H9 (cell line): ENCODE measurements at regions not wholly inside any gene's neighbourhood (a gene's known extent, or its start where the extent isn't known, plus 50 kb on each side); places are given as distances from the start of the nearest gene placed in this dataset.

Experiments
- DNase-seq: peaks from one replicate; pipeline ENCODE4 v3.0.0-alpha.2; 2017
- H2AFZ ChIP-seq: one replicate; pipeline ENCODE4 v1.6.1; 2013; ENCODE audit warnings: mild to moderate bottlenecking, low read length, control low read depth, moderate library complexity
- H2AK5ac ChIP-seq: 2 replicates; pipeline ENCODE4 v1.6.1; 2013; ENCODE audit warnings: low read length, control low read depth, mixed read lengths; ENCODE audit not compliant: insufficient read length
- H2BK120ac ChIP-seq: one replicate; pipeline ENCODE4 v1.6.1; 2013; ENCODE audit warnings: low read depth, mild to moderate bottlenecking, low read length, control low read depth, inconsistent platforms; ENCODE audit not compliant: poor library complexity, severe bottlenecking
- H2BK12ac ChIP-seq: 2 replicates; pipeline ENCODE4 v1.6.1; 2013; ENCODE audit warnings: low read length, control low read depth, mixed read lengths, low read depth; ENCODE audit not compliant: insufficient read length
- H2BK15ac ChIP-seq: 2 replicates; pipeline ENCODE4 v1.6.1; 2013; ENCODE audit warnings: low read depth, low read length, control low read depth
- H2BK20ac ChIP-seq: one replicate; pipeline ENCODE4 v1.6.1; 2013; ENCODE audit warnings: low read depth, mild to moderate bottlenecking, low read length, control low read depth, inconsistent platforms; ENCODE audit not compliant: poor library complexity, severe bottlenecking
- H2BK5ac ChIP-seq: 2 replicates; pipeline ENCODE4 v1.6.1; 2013; ENCODE audit warnings: low read length, control low read depth, mixed read lengths; ENCODE audit not compliant: insufficient read length
- H3K14ac ChIP-seq: 2 replicates; pipeline ENCODE4 v1.6.1; 2013; ENCODE audit warnings: low read length, control low read depth; ENCODE audit not compliant: insufficient read depth
- H3K18ac ChIP-seq: 2 replicates; pipeline ENCODE4 v1.6.1; 2013; ENCODE audit warnings: low read depth, mild to moderate bottlenecking, mixed read lengths, low read length, control low read depth; ENCODE audit not compliant: insufficient read length
- H3K23ac ChIP-seq: 2 replicates; pipeline ENCODE4 v1.6.1; 2013; ENCODE audit warnings: low read length, control low read depth, mixed read lengths, low read depth; ENCODE audit not compliant: insufficient read length
- H3K23me2 ChIP-seq: 2 replicates; pipeline ENCODE4 v1.6.1; 2013; ENCODE audit warnings: low read depth, mild to moderate bottlenecking, mixed read lengths, low read length, control low read depth; ENCODE audit not compliant: insufficient read length, poor library complexity, severe bottlenecking
- H3K27ac ChIP-seq: 2 replicates; pipeline ENCODE4 v1.5.1; 2013; ENCODE audit warnings: low read length, control low read depth, mixed read lengths, low read depth; ENCODE audit not compliant: insufficient read length
- H3K27me3 ChIP-seq: 2 replicates; pipeline ENCODE4 v1.6.1; 2013; ENCODE audit warnings: low read length, control low read depth, inconsistent platforms; ENCODE audit not compliant: insufficient read depth
- H3K4ac ChIP-seq: 2 replicates; pipeline ENCODE4 v1.6.1; 2013; ENCODE audit warnings: low read depth, mild to moderate bottlenecking, control low read depth, inconsistent platforms, low read length, moderate library complexity
- H3K4me1 ChIP-seq: 2 replicates; pipeline ENCODE4 v1.6.1; 2013; ENCODE audit warnings: low read length, control low read depth, inconsistent platforms; ENCODE audit not compliant: insufficient read depth
- H3K4me2 ChIP-seq: 2 replicates; pipeline ENCODE4 v1.6.1; 2013; ENCODE audit warnings: low read length, control low read depth, mixed read lengths; ENCODE audit not compliant: insufficient read length, insufficient read depth
- H3K56ac ChIP-seq: 2 replicates; pipeline ENCODE4 v1.6.1; 2013; ENCODE audit warnings: low read depth, mild to moderate bottlenecking, mixed read lengths, low read length, control low read depth; ENCODE audit not compliant: insufficient read length
- H3K79me1 ChIP-seq: 2 replicates; pipeline ENCODE4 v1.6.1; 2013; ENCODE audit warnings: low read depth, mild to moderate bottlenecking, moderate library complexity, low read length, control low read depth, inconsistent platforms; ENCODE audit not compliant: insufficient read depth, poor library complexity, severe bottlenecking
- H3K79me2 ChIP-seq: 2 replicates; pipeline ENCODE4 v1.6.1; 2013; ENCODE audit warnings: low read length, control low read depth, inconsistent platforms; ENCODE audit not compliant: insufficient read depth
- H3K9ac ChIP-seq: 2 replicates; pipeline ENCODE4 v1.6.1; 2013; ENCODE audit warnings: low read length, control low read depth, mixed read lengths; ENCODE audit not compliant: insufficient read length; ENCODE audit errors: extremely low read depth
- H3K9me3 ChIP-seq: one replicate; pipeline ENCODE4 v1.6.1; 2013; ENCODE audit warnings: low read depth, low read length, inconsistent platforms; ENCODE audit not compliant: control insufficient read depth
- H3T11ph ChIP-seq: one replicate; pipeline ENCODE4 v1.6.1; 2013; ENCODE audit warnings: mild to moderate bottlenecking, low read length, control low read depth, inconsistent platforms
- H4K20me1 ChIP-seq: one replicate; pipeline ENCODE4 v1.6.1; 2013; ENCODE audit not compliant: control insufficient read depth, insufficient read length, insufficient read depth
- H4K5ac ChIP-seq: 2 replicates; pipeline ENCODE4 v1.6.1; 2013; ENCODE audit warnings: low read depth, mild to moderate bottlenecking, mixed read lengths, low read length, control low read depth; ENCODE audit not compliant: insufficient read length
- H4K8ac ChIP-seq: replicated peaks from 2 replicates; pipeline ENCODE4 v1.6.1; 2013; ENCODE audit warnings: low read length, control low read depth, mixed read lengths, low read depth; ENCODE audit not compliant: insufficient read length
- H4K91ac ChIP-seq: 2 replicates; pipeline ENCODE4 v1.6.1; 2013; ENCODE audit warnings: low read depth, mild to moderate bottlenecking, moderate library complexity, mixed read lengths, low read length, control low read depth; ENCODE audit not compliant: insufficient read length
- H3K27ac Mint-ChIP-seq, 3 experiments: 2 replicates in 2 of 3; 3 replicates in 1 of 3; pipeline ENCODE4 v1.8.0; 2020 to 2021; ENCODE audit warnings: mixed read lengths in 3 of 3, mild to moderate bottlenecking in 1 of 3, moderate library complexity in 1 of 3
- H3K27me3 Mint-ChIP-seq: 2 replicates; pipeline ENCODE4 v1.8.0; 2021; ENCODE audit warnings: low read depth, mild to moderate bottlenecking, moderate library complexity, mixed read lengths
- H3K36me3 Mint-ChIP-seq, 3 experiments: 2 replicates in 2 of 3; 3 replicates in 1 of 3; pipeline ENCODE4 v1.8.0; 2020 to 2021; ENCODE audit warnings: low read depth in 3 of 3, mixed read lengths in 3 of 3; ENCODE audit not compliant: insufficient read depth in 1 of 3
- H3K4me1 Mint-ChIP-seq, 2 experiments: 2 replicates each; pipeline ENCODE4 v1.8.0; 2020; ENCODE audit warnings: mixed read lengths in 2 of 2
- H3K4me3 Mint-ChIP-seq, 2 experiments: 2 replicates in 1 of 2; 3 replicates in 1 of 2; pipeline ENCODE4 v1.8.0; 2020 to 2021; ENCODE audit warnings: mild to moderate bottlenecking in 2 of 2, mixed read lengths in 2 of 2, moderate library complexity in 1 of 2
- H3K9me3 Mint-ChIP-seq, 2 experiments: 2 replicates in 1 of 2; 3 replicates in 1 of 2; pipeline ENCODE4 v1.8.0; 2020; ENCODE audit warnings: mild to moderate bottlenecking in 2 of 2, mixed read lengths in 2 of 2, moderate library complexity in 1 of 2
- WGBS: extraction: QIAGEN DNeasy Blood & Tissue Kit; methylation state at CpG from one replicate; pipeline ENCODE4 v1.1.7; 2013; ENCODE audit warnings: missing lambda C conversion rate, low lambda C conversion rate, mixed read lengths; ENCODE audit not compliant: insufficient read length; ENCODE audit errors: extremely low coverage; 5-methylcytosine and 5-hydroxymethylcytosine counted together
- TF ChIP-seq, protein P1 (sequence below): fragments of 200-600 bp; sonication (generic); conservative IDR thresholded peaks from 3 replicates; pipeline ENCODE4 v1.8.0; 2021; ENCODE audit warnings: antibody characterized with exemption, mild to moderate bottlenecking

DNA sequence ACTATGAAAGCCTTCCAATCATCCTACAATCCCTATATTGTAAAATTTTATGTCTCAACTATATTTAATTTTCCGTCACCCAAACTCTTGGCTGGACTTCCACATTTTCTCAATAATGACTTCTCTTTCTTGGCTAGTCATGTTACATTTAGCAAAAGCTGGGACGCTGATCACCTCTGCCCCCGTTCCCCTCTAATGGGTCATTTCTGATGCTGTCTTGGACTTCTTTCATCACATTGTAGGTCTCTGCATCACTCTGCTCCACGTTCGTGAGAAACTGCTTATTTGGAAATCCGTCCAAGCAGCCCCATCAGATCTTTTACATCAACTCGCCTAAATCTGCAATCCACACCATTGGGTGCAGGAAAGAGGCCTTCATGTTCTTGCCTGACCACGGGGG lies 203.8 kb downstream of the MYLK4 start:
- Mint-ChIP-seq H3K27ac (no peak overlapping the region), H3K27me3 (peaks cover 3% of the 10 kb centered on the region), H3K9me3 (peaks cover 8 to 14% of the 10 kb centered on the region in 2 experiments), H3K4me3 (no peak overlapping the region), H3K36me3 (peaks cover 0 to 10% (median 3%) of the 10 kb centered on the region in 3 experiments; a peak in 2 of 7 replicates), H3K4me1 (no peaks in the 10 kb centered on the region)
- no peak overlapping the region for H4K5ac ChIP-seq
- H3K23ac ChIP-seq = no peak overlapping the region
- no peak overlapping the region for H3T11ph ChIP-seq
- no peaks in the 10 kb centered on the region for H4K20me1 ChIP-seq
- no peak overlapping the region for H3K56ac ChIP-seq
- no peak overlapping the region for H3K27ac ChIP-seq
- H2AFZ ChIP-seq = no peak overlapping the region
- no peak overlapping the region for H3K9ac ChIP-seq
- H3K9me3 ChIP-seq = peaks cover 9% of the 10 kb centered on the region
- no peaks in the 10 kb centered on the region for H3K23me2 ChIP-seq
- TF ChIP-seq, protein P1, sequence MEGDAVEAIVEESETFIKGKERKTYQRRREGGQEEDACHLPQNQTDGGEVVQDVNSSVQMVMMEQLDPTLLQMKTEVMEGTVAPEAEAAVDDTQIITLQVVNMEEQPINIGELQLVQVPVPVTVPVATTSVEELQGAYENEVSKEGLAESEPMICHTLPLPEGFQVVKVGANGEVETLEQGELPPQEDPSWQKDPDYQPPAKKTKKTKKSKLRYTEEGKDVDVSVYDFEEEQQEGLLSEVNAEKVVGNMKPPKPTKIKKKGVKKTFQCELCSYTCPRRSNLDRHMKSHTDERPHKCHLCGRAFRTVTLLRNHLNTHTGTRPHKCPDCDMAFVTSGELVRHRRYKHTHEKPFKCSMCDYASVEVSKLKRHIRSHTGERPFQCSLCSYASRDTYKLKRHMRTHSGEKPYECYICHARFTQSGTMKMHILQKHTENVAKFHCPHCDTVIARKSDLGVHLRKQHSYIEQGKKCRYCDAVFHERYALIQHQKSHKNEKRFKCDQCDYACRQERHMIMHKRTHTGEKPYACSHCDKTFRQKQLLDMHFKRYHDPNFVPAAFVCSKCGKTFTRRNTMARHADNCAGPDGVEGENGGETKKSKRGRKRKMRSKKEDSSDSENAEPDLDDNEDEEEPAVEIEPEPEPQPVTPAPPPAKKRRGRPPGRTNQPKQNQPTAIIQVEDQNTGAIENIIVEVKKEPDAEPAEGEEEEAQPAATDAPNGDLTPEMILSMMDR = no peak
- no peak overlapping the region for H3K14ac ChIP-seq
- no CpG with 5 or more reads among the region's 8 CpGs for WGBS
- no peak overlapping the region for H3K4ac ChIP-seq
- H3K27me3 ChIP-seq = no peaks in the 10 kb centered on the region
- no peaks in the 10 kb centered on the region for H3K79me2 ChIP-seq
- H3K79me1 ChIP-seq = no peaks in the 10 kb centered on the region
- no peak overlapping the region for H2BK20ac ChIP-seq
- H2BK15ac ChIP-seq = no peak overlapping the region
- no peak overlapping the region for H2BK5ac ChIP-seq
- H3K4me1 ChIP-seq = no peaks in the 10 kb centered on the region
- H4K8ac ChIP-seq = no peak overlapping the region
- H4K91ac ChIP-seq = no peak overlapping the region
- no peak overlapping the region for H2AK5ac ChIP-seq
- no peak overlapping the region for H2BK12ac ChIP-seq
- no peak overlapping the region for H3K18ac ChIP-seq
- H3K4me2 ChIP-seq = no peak overlapping the region
- no peak overlapping the region for H2BK120ac ChIP-seq
- no peak for DNase-seq
